Activated T-cell treated with anti-CD3 and anti-CD28 coated beads, Interleukin-2, amount 50 U/mL, for 4 hours (primary cell): ENCODE measurements at regions not wholly inside any gene's neighbourhood (a gene's known extent, or its start where the extent isn't known, plus 50 kb on each side); places are given as distances from the start of the nearest gene placed in this dataset.

Experiments
- ATAC-seq, 2 donors: fragments of 200-7000 bp; cut with Tn5 transposase; one replicate each; pipeline ENCODE4 v1.10.0; 2021
- DNase-seq: peaks from one replicate; pipeline ENCODE4 v3.0.0-alpha.2; 2020
- H3K27me3 Mint-ChIP-seq: one replicate; pipeline ENCODE4 v1.8.0; 2021; ENCODE audit warnings: low read depth, mixed read lengths
- H3K36me3 Mint-ChIP-seq: one replicate; pipeline ENCODE4 v1.8.0; 2022; ENCODE audit warnings: mixed read lengths; ENCODE audit not compliant: insufficient read depth
- H3K4me1 Mint-ChIP-seq: one replicate; pipeline ENCODE4 v1.8.0; 2021; ENCODE audit warnings: low read depth, mixed read lengths
- H3K4me3 Mint-ChIP-seq: one replicate; pipeline ENCODE4 v1.8.0; 2021; ENCODE audit warnings: mild to moderate bottlenecking, moderate library complexity, mixed read lengths
- H3K9me3 Mint-ChIP-seq: one replicate; pipeline ENCODE4 v1.8.0; 2021; ENCODE audit warnings: mixed read lengths

DNA sequence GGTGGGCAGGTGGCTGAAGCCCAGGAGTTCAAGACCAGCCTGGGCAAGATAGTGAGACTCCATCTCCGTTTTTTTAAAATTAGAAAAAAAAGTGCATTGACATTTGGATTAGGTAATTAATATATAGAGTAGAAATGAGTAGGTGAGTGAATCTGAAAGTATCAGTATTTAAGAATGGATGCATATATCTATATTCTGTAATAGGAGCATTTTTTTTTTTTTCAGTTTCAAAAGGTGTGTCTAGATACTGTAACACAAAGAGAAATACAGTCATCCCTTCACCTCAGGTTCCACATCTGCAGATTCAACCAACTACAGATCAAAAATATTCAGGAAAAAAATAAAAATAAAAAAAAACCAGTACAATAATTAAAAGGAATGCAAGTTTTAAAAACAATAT lies 50.8 kb downstream of the RBM27 start:
- H3K4me1 Mint-ChIP-seq: peaks cover 2% of the 10 kb centered on the region
- DNase-seq: no peak
- H3K36me3 Mint-ChIP-seq: peaks cover 22% of the 10 kb centered on the region
- H3K9me3 Mint-ChIP-seq: no peaks in the 10 kb centered on the region
- H3K4me3 Mint-ChIP-seq: no peak overlapping the region
- no peaks in the 10 kb centered on the region for H3K27me3 Mint-ChIP-seq
- peak; percentile 27 to 48 for ATAC-seq

- H3K36me3 Mint-ChIP-seq: peaks cover 26% of the 10 kb centered on the region
- ATAC-seq: no peak
These were observed 65.5 kb upstream of the POU4F3 start for GRCh38 chr5:146273109-146273508.

GRCh38 chr5:146283344-146283761 lies 55.3 kb upstream of the POU4F3 start:
- Mint-ChIP-seq H3K9me3 (no peaks in the 10 kb centered on the region), H3K27me3 (no peaks in the 10 kb centered on the region), H3K36me3 (peaks cover 18% of the 10 kb centered on the region), H3K4me3 (no peak overlapping the region), H3K4me1 (no peaks in the 10 kb centered on the region)
- no peak for DNase-seq
- no peak for ATAC-seq

More at GRCh38 chr5:146273109-146273508, 65.5 kb upstream of the POU4F3 start:
- H3K9me3 Mint-ChIP-seq: no peaks in the 10 kb centered on the region
- no peak for DNase-seq
- H3K4me3 Mint-ChIP-seq: no peak overlapping the region
- H3K27me3 Mint-ChIP-seq: no peaks in the 10 kb centered on the region
- H3K4me1 Mint-ChIP-seq: no peaks in the 10 kb centered on the region

- Mint-ChIP-seq H3K4me1 (no peaks in the 10 kb centered on the region), H3K36me3 (peaks cover 21% of the 10 kb centered on the region), H3K27me3 (no peaks in the 10 kb centered on the region)
These were observed 54.6 kb upstream of the POU4F3 start for GRCh38 chr5:146284016-146284415.

More at GRCh38 chr5:146284016-146284415, 54.6 kb upstream of the POU4F3 start:
- no peak for DNase-seq
- Mint-ChIP-seq H3K9me3 (no peaks in the 10 kb centered on the region), H3K4me3 (no peak overlapping the region)
- ATAC-seq: no peak
